ENCODE measurements at regions not wholly inside any gene's neighbourhood (a gene's known extent, or its start where the extent isn't known, plus 50 kb on each side); places are given as distances from the start of the nearest gene placed in this dataset.

GRCh38 chr13:110097013-110097412, 209.9 kb downstream of the COL4A1 start:
- DNase-seq = no peak

DNA sequence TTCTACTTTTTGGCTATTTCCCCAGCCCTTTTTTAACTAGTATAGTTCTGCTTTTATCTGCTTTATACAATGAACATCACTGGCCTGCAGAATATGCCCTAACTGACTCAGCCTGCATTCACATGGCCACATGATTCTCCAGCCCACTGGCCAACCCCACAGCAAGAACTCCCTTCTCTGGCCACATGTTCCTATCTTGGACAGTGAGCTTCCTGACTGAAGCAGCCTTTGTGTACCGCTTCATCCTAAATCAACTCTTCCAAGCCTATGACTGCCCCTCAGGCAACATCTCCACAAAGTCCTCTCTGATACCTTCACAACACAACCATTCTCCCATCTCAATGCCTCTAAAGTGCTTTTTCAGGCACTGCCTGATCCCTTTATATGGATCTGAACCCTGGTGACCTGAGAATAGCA, 214.1 kb downstream of the COL4A1 start:
- DNase-seq = peak in 1 of 56 donors; percentile 21

- DNase-seq = no peak
These were observed 217.1 kb downstream of the COL4A1 start for GRCh38 chr13:110089815-110090214.

GRCh38 chr13:110089100-110089499, 217.9 kb downstream of the COL4A1 start:
- no peak for DNase-seq

DNA sequence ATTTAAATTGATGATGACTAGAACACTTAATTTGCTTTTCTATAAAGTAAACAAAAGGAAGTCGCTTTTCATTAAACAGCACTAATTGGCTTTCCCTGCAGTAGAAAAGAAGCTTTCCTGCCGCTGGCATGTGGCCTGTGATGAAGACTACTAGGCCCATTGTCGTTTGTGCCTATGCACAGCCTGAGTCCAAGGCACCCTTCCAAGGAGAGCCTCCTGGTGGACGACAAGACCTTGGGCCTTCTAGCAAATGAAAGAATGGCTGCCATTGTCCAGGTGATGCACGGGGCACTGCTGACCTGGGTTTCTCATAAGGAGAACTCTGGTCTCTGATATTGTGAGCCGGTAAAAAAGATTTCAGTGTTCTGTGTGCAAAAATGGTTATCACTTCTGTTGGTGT, 233.0 kb downstream of the COL4A1 start:
- DNase-seq = no peak

DNA sequence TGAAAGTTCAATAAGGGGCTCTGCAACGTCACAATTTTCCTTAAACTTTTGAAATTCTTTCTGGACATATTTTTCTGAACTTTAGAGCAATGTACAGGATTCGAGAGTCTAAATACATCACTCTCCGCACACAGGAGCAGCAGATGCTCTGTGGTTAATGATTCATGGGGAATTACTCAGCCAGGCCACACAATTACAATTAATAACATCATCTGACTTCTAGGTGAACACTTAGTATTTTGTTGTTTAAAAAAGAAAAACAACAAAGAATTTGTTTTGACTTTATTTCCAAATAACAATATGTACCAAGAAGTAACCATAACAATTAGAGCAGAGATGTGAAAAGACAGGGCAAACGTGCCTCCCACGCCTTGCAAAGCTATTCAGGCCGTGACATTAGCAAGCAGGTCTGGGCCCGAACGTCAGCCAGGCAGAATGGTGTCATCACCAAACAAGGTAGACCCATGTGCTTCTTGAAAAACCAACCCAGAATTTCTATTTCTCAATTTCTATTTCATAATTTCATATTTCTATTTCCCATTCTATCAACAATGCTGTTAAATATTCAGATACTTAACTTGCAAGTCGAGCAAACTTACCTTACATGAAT, 236.3 kb downstream of the COL4A1 start:
- DNase-seq = no peak

GRCh38 chr13:110070046-110070445, 236.9 kb downstream of the COL4A1 start:
- DNase-seq = no peak

DNA sequence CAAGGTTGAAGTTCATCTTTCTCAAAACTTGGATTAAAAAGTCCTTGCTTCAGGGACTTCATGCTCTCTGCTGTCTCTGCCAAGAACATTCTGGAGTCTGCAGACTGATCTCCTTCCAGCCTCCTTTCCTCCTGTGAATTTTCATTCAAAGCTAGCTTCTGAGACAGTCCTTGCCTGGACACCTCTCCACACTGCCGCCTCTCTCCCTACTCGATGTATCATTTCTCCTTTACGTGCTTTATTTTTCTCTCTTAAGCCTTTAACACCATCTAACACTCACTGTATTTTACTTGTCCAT, 238.8 kb downstream of the COL4A1 start:
- DNase-seq = no peak

DNA sequence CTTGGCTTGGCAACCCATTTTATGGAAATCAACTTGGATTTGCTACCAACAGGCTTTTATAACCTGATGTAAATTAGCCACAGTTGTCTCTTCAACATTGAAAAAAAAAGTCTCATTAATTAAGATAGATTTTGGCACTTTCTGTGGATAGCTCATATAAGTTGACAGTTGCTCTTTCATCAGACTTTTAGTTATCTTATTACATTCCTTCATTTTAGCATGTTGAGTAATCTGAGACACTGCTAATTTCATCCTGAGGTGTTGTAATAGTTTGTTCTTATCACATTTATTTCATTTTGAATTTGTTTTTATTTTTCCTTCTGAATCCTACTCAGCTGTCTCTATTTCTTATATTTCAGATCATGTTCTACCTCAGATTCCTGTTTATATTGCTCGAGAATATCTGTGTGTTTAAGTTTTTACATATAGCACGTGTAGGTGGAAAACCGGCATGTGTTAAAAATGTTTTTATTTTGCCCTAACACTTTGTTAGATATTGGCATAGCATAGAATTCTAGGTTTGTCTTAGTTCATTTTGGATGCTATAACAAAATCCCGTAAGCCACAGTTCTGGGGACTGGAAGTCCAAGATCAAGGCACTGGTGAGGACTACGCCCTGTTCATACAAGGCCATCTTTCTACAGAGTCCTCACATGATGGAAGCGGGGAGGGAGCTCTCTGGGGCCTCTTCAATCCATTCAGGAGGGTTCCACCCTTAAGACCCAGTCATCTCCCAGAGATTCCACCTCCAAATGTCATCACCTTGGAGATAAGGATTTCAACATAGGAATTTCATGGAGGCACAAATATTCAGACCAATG, 239.4 kb downstream of the COL4A1 start:
- DNase-seq = no peak

GRCh38 chr13:110065780-110066179, 241.2 kb downstream of the COL4A1 start:
- DNase-seq = no peak

DNA sequence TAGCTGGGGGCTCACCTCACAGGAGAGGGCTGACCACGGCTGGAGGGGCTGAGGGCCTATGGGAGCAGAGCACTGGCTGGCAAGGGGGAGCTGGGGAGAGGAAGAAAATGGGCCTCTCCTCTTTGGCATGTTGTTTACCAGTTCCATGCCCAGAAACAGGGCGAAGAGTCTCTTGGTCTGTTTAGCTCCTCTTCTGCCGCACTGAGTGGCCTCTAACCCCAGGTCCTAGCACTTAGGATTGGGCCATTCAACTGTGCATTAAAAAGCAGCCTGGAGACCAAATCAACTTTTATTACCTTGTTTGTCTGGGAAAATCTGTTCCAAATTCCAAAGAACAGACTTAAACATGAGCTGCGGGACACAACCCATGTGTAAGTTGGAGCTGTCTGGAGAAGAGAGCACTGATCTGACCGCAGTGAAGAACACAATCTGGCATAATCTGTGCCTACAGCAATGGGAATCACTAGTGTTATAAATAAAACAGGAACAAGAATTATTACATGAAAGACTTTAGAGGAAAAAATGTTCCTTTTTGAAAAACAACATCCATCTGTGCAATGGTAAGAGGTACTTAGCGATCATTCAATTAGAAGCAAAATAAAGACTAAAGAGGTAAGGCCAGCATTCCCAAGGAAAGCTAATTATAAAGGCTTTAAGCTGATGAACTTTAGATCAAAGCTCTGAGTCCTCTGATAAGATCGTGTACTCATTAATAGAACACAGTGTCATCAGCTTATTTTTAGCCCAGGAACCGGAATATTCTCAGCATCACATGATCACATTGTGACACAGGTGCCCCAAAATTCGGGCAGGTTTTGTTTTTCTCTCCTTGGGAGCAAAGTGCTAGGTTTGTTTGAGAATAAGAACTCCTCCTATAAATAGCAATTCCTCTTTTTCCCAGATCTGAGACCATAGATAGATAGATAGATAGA, 243.2 kb downstream of the COL4A1 start:
- no peak for DNase-seq

DNA sequence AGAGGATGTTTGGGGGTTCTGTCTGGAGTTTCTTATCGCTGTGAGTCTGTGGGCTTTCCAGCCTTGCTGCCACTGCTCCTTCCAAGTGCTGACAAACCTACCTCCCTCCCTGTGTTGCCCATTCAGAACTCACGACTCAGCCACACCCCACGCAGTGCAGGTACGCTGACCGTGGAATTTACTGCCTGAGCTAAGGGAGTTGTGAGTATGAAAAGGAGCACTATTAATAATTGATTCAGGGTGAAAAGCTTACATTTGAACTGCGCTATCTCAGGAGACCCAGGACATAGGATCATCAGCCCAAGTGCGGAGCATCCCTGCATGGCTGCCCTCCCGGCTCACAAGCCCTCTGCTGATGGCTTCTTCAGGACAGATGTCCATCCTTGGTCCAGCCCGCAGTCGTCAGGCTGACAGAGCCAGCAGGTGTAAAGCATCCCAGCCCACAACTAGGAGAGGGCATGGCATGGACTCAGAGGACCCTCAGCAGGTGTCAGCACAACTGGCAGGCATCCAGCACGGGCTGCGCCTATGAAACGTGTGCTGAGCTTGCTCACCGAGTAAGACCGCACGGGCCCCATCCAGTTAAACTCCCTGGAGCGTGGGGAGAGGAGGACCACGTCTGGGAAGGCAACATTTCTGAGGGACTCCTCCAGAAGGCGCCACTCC, 244.0 kb downstream of the COL4A1 start:
- DNase-seq = no peak

DNA sequence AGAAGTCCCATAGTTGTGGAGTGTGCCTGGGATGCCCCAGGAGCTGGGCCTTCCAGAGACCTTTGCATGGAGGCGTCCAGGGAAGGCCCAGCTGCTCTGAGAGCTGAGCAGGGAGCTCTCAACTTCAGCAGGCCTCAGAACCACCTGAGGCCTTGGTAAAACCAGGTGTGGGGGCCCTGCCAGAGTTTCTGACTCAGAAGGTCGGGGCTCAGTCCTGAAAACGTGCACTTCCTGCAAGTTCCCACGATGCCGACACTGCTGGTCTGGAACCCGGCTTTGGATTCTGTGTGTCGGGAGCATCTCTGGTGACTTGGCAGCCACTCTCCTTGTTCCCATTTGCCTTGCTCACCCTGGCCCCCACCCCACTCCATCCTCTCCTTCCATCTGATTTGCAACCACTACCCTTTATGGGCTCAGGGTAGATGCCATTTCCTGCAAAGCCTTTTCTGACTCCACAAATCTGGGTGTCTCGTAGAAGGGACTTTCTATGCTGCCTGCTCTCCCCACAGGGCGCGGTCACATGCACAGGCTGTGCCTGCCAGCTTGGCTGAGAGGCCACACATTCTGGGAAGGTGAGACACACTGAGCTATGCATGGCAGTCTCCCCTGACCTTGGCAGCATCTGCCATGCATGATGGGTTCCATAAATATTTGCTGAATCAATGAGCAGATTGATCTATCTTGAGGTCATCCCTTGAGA, 244.7 kb downstream of the COL4A1 start:
- DNase-seq = no peak

DNA sequence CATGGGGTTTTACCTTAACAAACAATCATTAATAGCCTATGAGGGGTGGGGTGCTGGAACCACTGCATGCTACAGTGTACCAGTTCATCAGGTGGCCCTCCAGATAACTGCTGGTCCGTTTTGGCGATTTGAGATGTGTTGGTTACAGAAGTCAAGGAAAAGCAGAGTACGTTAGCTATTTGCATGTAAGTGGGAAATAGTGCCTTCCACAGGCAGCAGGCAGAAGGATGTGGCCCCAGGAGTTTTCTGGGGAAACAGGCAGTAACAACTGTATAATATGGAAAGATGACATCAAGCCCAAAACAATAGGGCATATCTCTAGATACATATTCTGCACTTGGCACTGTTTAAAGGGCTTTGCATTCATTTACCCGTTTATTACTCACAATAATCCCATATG, 245.7 kb downstream of the COL4A1 start:
- DNase-seq = no peak

GRCh38 chr13:110057052-110057451, 249.9 kb downstream of the COL4A1 start:
- DNase-seq = peak in 5 of 56 donors; percentile 8 to 41 (median 18)

DNA sequence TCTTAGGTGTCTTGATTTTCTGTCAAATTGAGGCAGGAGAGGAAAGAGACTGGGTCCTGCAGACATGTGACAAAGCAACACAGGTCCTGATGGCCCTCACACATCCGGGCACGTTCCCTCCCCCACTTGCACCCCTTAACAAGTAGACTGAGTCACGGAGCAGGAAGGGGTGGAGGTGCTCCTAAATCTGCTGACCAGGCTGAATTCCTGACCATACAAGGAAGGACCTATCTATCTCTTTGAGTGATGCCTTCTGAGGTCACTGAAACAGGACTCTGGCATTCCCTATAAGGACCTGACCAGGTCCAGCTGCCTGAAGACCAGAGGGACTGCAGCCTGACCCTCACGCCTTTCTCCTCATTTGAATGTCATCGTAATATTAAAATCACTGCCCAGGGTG, 250.3 kb downstream of the COL4A1 start:
- no peak for DNase-seq

- no peak for DNase-seq
These were observed 251.9 kb downstream of the COL4A1 start for GRCh38 chr13:110055089-110055488.

- no peak for DNase-seq
These were observed 252.9 kb downstream of the COL4A1 start for GRCh38 chr13:110054041-110054440.

- DNase-seq = peak in 8 of 56 donors; percentile 2 to 30 (median 16)
These were observed 259.5 kb downstream of the COL4A1 start for GRCh38 chr13:110047496-110047895.

DNA sequence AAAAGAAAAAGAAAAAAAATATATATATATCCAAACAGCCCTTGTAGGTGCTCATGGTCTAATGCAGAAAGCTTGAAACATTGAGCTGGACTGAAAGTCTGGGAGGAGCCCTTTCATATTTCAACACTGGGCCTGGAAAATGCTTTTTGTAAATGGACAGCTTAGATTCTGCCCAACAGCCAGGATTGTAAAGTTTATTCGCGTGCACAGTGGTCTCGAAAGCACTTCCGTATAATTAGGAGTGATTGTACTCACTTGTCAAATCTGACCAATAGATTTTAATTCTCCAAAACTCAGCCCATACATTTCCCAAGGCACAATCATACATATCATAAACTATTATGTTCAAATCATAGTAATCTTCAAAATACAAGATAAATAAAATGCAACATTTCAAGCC, 260.1 kb downstream of the COL4A1 start:
- DNase-seq = no peak

DNA sequence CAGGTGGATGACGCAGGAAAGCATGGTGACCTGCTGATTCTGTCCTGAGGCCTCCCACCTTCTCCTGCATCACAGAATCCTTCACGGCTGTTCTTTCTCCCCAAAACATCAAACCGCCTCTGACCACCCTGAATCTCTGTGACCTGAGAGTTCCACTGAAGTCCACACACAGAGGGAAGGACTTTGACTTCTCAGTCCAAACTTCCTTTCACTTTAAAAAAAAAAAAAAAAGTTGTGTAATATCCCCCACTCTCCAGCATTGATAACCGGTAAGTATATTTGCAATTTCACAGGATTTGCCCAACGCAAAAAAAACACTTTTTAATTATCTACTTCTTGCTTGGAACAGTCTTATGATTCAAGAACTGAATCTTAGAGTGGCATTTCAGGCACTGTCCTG, 259.5 kb upstream of the IRS2 start:
- no peak for DNase-seq

Data from nucleus accumbens (tissue), 56 donors.